Bronchial epithelial cell (primary cell): ENCODE measurements at regions not wholly inside any gene's neighbourhood (a gene's known extent, or its start where the extent isn't known, plus 50 kb on each side); places are given as distances from the start of the nearest gene placed in this dataset.

Experiments used
- DNase-seq: peaks from one replicate; pipeline ENCODE4 v3.0.0-alpha.2; 2010; ENCODE audit warnings: low read depth
- FAIRE-seq: peaks from 2 replicates; lab custom pipeline; 2011; peaks lifted over from hg19 to GRCh38; lab: Jason Lieb, UNC
- H3K27me3 ChIP-seq: 2 replicates; pipeline ENCODE4 v1.5.1; 2011; ENCODE audit warnings: low read length; ENCODE audit not compliant: control insufficient read depth, insufficient read depth
- H3K36me3 ChIP-seq: 2 replicates; pipeline ENCODE4 v1.5.1; 2011; ENCODE audit warnings: low read length; ENCODE audit not compliant: control insufficient read depth, insufficient read depth
- H3K4me3 ChIP-seq: 2 replicates; pipeline ENCODE4 v1.5.1; 2011; ENCODE audit warnings: mild to moderate bottlenecking, low read depth, low read length, control low read depth
- TF ChIP-seq, protein P1 (sequence below): IDR thresholded peaks from 2 replicates; pipeline ENCODE4 v1.5.1; 2011; ENCODE audit warnings: mild to moderate bottlenecking, moderate library complexity, low read length, control low read depth, inconsistent platforms; ENCODE audit not compliant: insufficient read depth, severe bottlenecking

DNA sequence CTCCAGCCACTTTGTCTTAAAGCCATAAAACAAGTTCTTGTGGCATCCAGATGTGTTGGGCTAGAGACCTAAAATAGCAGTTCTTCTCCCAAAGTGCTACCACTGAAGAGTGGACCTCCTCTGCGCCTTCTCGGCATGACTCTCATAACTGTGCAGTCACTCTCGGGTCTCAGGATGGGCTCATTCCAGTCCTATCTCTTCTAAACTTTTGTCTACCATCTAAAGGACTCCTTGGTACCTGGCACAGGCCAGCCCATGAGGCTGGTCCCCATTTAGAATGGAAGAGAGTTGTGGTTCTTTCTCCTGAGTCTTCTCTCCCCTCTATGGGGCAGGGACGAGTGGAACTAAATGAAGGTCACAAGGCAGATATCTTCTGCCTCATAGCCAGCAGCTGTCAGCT, 272.0 kb upstream of the TMTC4 start:
- Histone ChIP-seq H3K36me3 (no peaks in the 10 kb centered on the region), H3K4me3 (no peak overlapping the region), H3K27me3 (no peaks in the 10 kb centered on the region)
- no peak for DNase-seq
- FAIRE-seq, result no peak
- TF ChIP-seq, protein P1, sequence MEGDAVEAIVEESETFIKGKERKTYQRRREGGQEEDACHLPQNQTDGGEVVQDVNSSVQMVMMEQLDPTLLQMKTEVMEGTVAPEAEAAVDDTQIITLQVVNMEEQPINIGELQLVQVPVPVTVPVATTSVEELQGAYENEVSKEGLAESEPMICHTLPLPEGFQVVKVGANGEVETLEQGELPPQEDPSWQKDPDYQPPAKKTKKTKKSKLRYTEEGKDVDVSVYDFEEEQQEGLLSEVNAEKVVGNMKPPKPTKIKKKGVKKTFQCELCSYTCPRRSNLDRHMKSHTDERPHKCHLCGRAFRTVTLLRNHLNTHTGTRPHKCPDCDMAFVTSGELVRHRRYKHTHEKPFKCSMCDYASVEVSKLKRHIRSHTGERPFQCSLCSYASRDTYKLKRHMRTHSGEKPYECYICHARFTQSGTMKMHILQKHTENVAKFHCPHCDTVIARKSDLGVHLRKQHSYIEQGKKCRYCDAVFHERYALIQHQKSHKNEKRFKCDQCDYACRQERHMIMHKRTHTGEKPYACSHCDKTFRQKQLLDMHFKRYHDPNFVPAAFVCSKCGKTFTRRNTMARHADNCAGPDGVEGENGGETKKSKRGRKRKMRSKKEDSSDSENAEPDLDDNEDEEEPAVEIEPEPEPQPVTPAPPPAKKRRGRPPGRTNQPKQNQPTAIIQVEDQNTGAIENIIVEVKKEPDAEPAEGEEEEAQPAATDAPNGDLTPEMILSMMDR, result no peak

DNA sequence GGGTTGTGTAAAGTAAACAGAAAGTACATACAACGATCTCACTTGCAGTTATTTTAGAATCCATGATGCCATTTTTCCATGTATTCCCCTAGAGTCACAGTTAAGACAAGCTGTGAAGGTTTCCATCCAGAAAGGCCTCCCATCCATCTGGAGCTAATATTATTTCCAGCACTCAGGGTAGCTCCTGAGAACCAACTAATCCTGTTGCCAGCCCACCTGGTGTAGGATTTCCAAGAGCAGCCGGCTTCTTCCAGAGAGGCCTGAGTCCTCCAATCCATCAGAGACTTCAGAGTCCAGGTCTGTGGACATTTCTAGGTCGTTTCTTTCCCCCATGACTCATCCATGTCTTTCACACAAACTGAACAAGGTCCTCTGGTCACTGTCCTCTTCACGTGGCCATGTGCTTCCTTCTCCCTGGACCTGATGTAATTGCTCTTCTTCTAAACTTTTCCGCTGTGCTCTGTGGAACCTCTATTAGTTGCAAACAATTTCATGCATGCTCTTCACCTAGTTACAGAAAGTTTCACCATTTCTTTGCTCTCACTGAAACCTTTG, 270.3 kb upstream of the TMTC4 start:
- FAIRE-seq, result no peak
- TF ChIP-seq, protein P1, result no peak
- H3K4me3 ChIP-seq, result no peak overlapping the region
- no peak for DNase-seq
- H3K36me3 ChIP-seq, result no peaks in the 10 kb centered on the region
- H3K27me3 ChIP-seq, result no peaks in the 10 kb centered on the region

DNA sequence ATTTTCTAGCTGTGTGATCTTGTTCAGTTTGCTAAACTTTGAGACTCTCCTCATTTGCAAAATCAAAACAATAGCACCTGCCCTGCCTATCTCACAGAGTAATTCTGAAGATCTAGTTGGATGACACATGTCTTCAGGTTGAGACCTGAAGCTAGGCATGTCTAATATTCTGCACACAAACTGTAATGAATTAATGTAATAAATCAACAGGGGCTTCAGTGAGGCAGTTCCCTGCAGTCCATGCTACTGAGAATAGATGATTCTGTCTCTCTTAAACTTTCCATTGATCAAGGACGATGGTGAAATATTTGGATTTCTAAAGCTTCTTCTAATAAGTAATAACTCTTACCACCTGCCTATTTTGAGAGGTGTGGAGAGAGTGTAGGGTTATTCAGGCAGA, 268.1 kb upstream of the TMTC4 start:
- no peaks in the 10 kb centered on the region for H3K36me3 ChIP-seq
- TF ChIP-seq, protein P1, result no peak
- no peak for FAIRE-seq
- H3K4me3 ChIP-seq, result no peak overlapping the region
- H3K27me3 ChIP-seq, result no peaks in the 10 kb centered on the region
- no peak for DNase-seq

DNA sequence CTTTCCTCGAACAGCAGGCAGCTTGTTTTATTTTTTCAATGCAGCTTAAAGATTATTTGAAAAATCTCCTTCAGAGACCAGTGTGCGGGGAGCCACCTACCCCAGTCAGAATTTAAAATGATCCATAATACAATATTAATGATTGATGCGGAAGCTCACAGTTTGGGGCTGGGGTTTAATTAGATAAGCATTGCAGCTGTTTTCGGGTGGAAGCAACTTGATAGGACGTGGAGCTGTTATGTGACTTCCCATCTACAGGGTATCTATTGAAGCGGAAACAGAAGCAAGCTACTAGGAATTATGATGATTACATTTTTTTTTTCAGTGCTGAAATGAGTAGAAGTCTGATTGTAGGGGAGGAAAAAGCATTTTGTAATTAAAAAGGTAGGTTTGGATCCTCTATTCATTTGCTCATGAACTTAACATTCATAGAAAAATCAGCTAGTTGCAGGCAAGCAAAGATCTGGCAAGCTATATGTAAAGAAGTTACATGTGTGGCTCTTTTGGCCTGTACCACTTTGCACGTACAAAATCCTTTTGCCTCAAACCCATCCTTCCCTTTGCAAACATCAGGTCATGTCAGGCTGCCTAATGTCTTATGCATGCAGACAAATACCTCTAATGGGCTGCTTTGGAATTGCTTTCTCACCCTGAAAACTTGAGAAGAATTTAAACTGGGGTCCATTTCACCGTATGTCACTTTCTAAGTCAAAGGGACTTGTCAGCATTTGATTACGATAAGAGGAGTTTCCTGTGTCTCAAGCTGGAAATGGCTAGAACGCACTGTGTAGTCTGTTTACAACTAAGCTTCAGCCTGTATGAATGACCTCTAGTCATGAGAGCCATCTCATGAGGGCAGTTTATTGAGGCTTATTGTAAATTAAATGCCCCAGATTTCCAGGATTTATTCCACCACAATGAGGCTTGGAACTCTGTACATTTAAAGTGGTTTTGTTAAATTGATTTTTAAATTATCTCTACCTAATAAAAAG, 267.1 kb upstream of the TMTC4 start:
- no peak for DNase-seq
- TF ChIP-seq, protein P1, result no peak
- no peak for FAIRE-seq
- Histone ChIP-seq H3K36me3 (no peaks in the 10 kb centered on the region), H3K4me3 (no peak overlapping the region), H3K27me3 (no peaks in the 10 kb centered on the region)

DNA sequence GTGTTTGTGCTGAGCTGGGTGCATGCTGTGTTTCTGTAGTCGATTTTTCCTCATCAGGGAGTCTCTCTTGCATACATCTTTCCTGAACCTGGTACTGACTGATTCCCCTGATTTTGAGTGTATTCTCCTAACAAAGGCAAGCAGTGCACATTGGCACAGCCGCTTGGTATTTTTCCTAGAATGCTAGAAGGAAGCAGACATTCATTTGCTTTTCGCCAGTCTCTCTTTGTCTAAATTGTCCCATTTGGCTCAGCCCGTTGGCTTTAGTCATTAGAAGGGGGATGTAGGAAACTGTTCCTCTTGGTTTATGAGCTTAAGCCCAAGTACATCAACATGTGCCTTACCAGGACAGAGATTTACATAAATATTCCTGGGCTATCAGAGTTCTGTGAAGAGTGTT, 266.1 kb upstream of the TMTC4 start:
- FAIRE-seq, result no peak
- no peak overlapping the region for H3K4me3 ChIP-seq
- no peaks in the 10 kb centered on the region for H3K36me3 ChIP-seq
- DNase-seq, result no peak
- TF ChIP-seq, protein P1, result no peak
- H3K27me3 ChIP-seq, result no peaks in the 10 kb centered on the region
